Endodermal cell (in vitro differentiated cells): ENCODE measurements at regions not wholly inside any gene's neighbourhood (a gene's known extent, or its start where the extent isn't known, plus 50 kb on each side); places are given as distances from the start of the nearest gene placed in this dataset.

ENCODE experiments used
- DNase-seq: peaks from one replicate; pipeline ENCODE4 v3.0.0-alpha.2; 2017
- H3K27ac ChIP-seq: 2 replicates; pipeline ENCODE4 v1.5.1; 2013; ENCODE audit warnings: mild to moderate bottlenecking, low read depth, low read length, moderate library complexity
- H3K27me3 ChIP-seq: 2 replicates; pipeline ENCODE4 v1.6.1; 2013; ENCODE audit warnings: mild to moderate bottlenecking, low read length, moderate library complexity; ENCODE audit not compliant: insufficient read depth, control insufficient read depth, poor library complexity, severe bottlenecking
- H3K36me3 ChIP-seq: 2 replicates; pipeline ENCODE4 v1.7.0; 2013; ENCODE audit warnings: mild to moderate bottlenecking, low read length, moderate library complexity; ENCODE audit not compliant: control insufficient read depth, insufficient read depth
- H3K4me1 ChIP-seq: one replicate; pipeline ENCODE4 v1.7.0; 2013; ENCODE audit warnings: low read length; ENCODE audit not compliant: control insufficient read depth, insufficient read depth
- H3K4me3 ChIP-seq: 2 replicates; pipeline ENCODE4 v1.5.1; 2013; ENCODE audit warnings: mild to moderate bottlenecking, low read length, moderate library complexity
- H3K9ac ChIP-seq: 2 replicates; pipeline ENCODE4 v1.6.1; 2013; ENCODE audit warnings: mild to moderate bottlenecking, low read length, moderate library complexity; ENCODE audit not compliant: poor library complexity, severe bottlenecking; ENCODE audit errors: extremely low read depth
- H3K9me3 ChIP-seq: 2 replicates; pipeline ENCODE4 v1.6.1; 2013; ENCODE audit warnings: mild to moderate bottlenecking, low read length, moderate library complexity; ENCODE audit not compliant: control insufficient read depth
- H3K27ac Mint-ChIP-seq: 2 replicates; pipeline ENCODE4 v1.8.0; 2020; ENCODE audit warnings: mixed read lengths
- H3K27me3 Mint-ChIP-seq: 2 replicates; pipeline ENCODE4 v1.8.0; 2021; ENCODE audit warnings: mild to moderate bottlenecking, mixed read lengths; ENCODE audit not compliant: insufficient read depth
- H3K36me3 Mint-ChIP-seq: 2 replicates; pipeline ENCODE4 v1.8.0; 2020; ENCODE audit warnings: low read depth, mixed read lengths
- H3K4me1 Mint-ChIP-seq: 2 replicates; pipeline ENCODE4 v1.8.0; 2020; ENCODE audit warnings: mixed read lengths
- H3K4me3 Mint-ChIP-seq: 2 replicates; pipeline ENCODE4 v1.8.0; 2020; ENCODE audit warnings: mild to moderate bottlenecking, moderate library complexity, mixed read lengths
- H3K9me3 Mint-ChIP-seq: 2 replicates; pipeline ENCODE4 v1.8.0; 2020; ENCODE audit warnings: mild to moderate bottlenecking, mixed read lengths
- WGBS, 2 experiments: methylation state at CpG; one replicate each; pipeline versions ENCODE4 v1.1.5 to v1.1.7; 2013; ENCODE audit warnings: missing lambda C conversion rate in 2 of 2, mixed read lengths in 1 of 2; ENCODE audit not compliant: insufficient coverage in 1 of 2, insufficient read length in 1 of 2; 5-methylcytosine and 5-hydroxymethylcytosine counted together
- TF ChIP-seq, protein P1 (sequence below): fragments of 200-600 bp; sonication (generic); conservative IDR thresholded peaks from 2 replicates; pipeline ENCODE4 v1.5.0; 2021; ENCODE audit warnings: antibody characterized with exemption, mild to moderate bottlenecking

DNA sequence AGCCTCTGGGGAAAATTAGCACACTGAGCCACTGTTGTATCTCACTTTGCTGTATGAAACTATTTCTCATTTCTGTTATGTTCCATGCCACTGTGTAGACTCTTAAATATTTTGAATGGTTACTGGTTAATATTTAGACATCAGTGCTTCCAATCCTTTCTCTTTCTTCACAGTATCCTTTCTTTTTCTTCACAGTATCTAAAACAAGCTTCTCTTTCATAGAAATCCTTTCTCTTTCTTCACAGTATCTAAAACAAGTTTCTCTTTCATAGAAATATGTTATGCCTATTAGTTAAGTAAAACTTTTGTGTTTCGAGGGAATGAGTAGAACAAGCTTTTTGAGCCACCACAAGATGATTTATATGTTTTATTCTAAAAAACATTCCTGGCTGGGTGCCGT, 326.8 kb upstream of the KLF12 start:
- H3K4me1 ChIP-seq = no peaks in the 10 kb centered on the region
- no peak for DNase-seq
- H3K27me3 ChIP-seq = no peaks in the 10 kb centered on the region
- Mint-ChIP-seq H3K36me3 (no peaks in the 10 kb centered on the region), H3K27me3 (no peaks in the 10 kb centered on the region), H3K4me1 (peaks cover 21% of the 10 kb centered on the region), H3K4me3 (no peak overlapping the region), H3K9me3 (no peaks in the 10 kb centered on the region), H3K27ac (no peak overlapping the region)
- H3K27ac ChIP-seq = no peak overlapping the region
- H3K9me3 ChIP-seq = no peaks in the 10 kb centered on the region
- H3K4me3 ChIP-seq = no peak overlapping the region
- H3K36me3 ChIP-seq = no peaks in the 10 kb centered on the region
- no peak overlapping the region for H3K9ac ChIP-seq
- TF ChIP-seq, protein P1, sequence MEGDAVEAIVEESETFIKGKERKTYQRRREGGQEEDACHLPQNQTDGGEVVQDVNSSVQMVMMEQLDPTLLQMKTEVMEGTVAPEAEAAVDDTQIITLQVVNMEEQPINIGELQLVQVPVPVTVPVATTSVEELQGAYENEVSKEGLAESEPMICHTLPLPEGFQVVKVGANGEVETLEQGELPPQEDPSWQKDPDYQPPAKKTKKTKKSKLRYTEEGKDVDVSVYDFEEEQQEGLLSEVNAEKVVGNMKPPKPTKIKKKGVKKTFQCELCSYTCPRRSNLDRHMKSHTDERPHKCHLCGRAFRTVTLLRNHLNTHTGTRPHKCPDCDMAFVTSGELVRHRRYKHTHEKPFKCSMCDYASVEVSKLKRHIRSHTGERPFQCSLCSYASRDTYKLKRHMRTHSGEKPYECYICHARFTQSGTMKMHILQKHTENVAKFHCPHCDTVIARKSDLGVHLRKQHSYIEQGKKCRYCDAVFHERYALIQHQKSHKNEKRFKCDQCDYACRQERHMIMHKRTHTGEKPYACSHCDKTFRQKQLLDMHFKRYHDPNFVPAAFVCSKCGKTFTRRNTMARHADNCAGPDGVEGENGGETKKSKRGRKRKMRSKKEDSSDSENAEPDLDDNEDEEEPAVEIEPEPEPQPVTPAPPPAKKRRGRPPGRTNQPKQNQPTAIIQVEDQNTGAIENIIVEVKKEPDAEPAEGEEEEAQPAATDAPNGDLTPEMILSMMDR = no peak
- WGBS, 2 experiments = 95 to 100% methylated on average over 1 to 2 of the region's 2 CpGs

DNA sequence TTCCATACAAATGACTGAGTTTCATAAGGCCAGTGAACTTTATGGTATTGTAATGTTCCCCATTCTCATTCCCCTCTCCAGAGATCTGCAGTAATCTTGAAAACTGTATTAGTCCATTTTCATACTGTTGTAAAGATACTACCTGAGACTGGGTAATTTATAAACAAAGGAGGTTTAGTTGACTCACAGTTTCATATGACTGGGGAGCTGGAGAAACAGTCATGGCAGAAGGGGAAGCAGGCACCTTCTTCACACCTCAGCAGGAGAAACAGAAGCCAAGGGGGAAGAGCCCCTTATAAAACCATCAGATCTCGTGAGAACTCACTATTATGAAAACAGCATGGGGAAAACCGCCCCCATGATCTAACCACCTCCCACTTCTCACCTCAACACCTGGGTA, 318.7 kb upstream of the KLF12 start:
- Mint-ChIP-seq H3K9me3 (no peaks in the 10 kb centered on the region), H3K4me1 (peaks cover 11% of the 10 kb centered on the region), H3K27ac (no peak overlapping the region), H3K4me3 (no peak overlapping the region), H3K27me3 (no peaks in the 10 kb centered on the region), H3K36me3 (no peaks in the 10 kb centered on the region)
- 91% methylated on average over 2 of the region's 2 CpGs; no CpG with 5 or more reads in 1 of the 2 experiments for WGBS, 2 experiments
- Histone ChIP-seq H3K4me1 (no peaks in the 10 kb centered on the region), H3K27ac (no peak overlapping the region), H3K9me3 (no peaks in the 10 kb centered on the region), H3K9ac (no peak overlapping the region), H3K27me3 (no peaks in the 10 kb centered on the region), H3K36me3 (no peaks in the 10 kb centered on the region), H3K4me3 (no peak overlapping the region)
- TF ChIP-seq, protein P1 = no peak
- no peak for DNase-seq

DNA sequence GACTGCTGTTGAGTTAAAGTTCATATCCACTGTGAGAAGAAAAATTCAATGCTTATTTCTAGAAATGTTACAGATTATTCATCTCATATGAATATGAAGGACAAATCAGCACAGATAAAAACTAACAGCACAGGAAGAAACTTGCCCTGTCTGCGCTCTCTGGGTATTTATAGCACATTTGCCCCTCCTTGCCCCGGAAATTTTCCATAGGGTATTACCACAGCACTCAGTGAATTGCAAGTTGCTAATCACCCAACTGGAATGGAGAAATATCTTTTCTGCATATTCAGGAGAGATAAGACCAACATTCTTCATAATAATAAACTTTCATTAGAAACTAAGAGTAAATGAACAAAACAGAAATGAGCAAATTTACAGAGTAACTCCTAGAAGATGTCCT, 318.0 kb upstream of the KLF12 start:
- Histone ChIP-seq H3K9me3 (no peaks in the 10 kb centered on the region), H3K27me3 (no peaks in the 10 kb centered on the region), H3K4me1 (no peaks in the 10 kb centered on the region), H3K9ac (no peak overlapping the region), H3K27ac (no peak overlapping the region), H3K4me3 (no peak overlapping the region), H3K36me3 (no peaks in the 10 kb centered on the region)
- no peak overlapping the region for H3K4me3 Mint-ChIP-seq
- DNase-seq = no peak
- WGBS, 2 experiments = 87 to 100% methylated on average over 2 of the region's 2 CpGs
- no peaks in the 10 kb centered on the region for H3K27me3 Mint-ChIP-seq
- peaks cover 12% of the 10 kb centered on the region for H3K4me1 Mint-ChIP-seq
- no peaks in the 10 kb centered on the region for H3K9me3 Mint-ChIP-seq
- TF ChIP-seq, protein P1 = no peak
- no peaks in the 10 kb centered on the region for H3K36me3 Mint-ChIP-seq
- H3K27ac Mint-ChIP-seq = no peak overlapping the region
